ENCODE measurements at regions not wholly inside any gene's neighbourhood (a gene's known extent, or its start where the extent isn't known, plus 50 kb on each side); places are given as distances from the start of the nearest gene placed in this dataset.

DNA sequence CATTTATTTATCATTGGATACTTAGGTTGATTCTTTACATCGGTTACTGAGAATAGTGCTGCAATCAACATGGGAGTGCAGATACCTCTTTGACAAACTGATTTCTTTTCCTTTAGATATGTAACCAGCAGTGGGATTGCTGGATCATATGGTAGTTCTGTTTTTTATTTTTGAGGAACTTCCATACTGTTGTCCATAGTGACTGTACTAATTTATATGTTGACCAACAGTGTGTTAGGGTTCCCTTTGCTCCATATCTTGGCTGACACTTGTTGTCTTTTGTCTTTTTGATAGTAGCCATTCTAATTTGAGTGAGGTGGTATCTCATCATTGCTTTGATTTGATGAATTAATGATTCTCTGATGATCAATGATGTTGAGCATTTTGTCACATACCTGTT lies 137.3 kb upstream of the PITX1 start:
- no peak overlapping the region for H3K27ac ChIP-seq (ENCODE audit: extremely low read length, insufficient read depth, low read length)
- no peaks in the 10 kb centered on the region for H4K20me1 ChIP-seq (ENCODE audit: insufficient read depth, low read length)
- TF ChIP-seq ZFX (CRISPR knock-in tag; IDR thresholded peaks at IDR 0.05; ENCODE audit: low read depth): no peak
- no peak for TF ChIP-seq PHF21A (CRISPR knock-in tag; IDR thresholded peaks at IDR 0.05)
- no peak for TF ChIP-seq KDM2A (CRISPR knock-in tag; IDR thresholded peaks at IDR 0.05; ENCODE audit: borderline replicate concordance, low read depth)
- TF ChIP-seq MLLT10 (CRISPR knock-in tag; IDR thresholded peaks at IDR 0.05): no peak
- no peak for TF ChIP-seq FOXM1 (CRISPR knock-in tag; IDR thresholded peaks at IDR 0.05)
- TF ChIP-seq HOXD1 (CRISPR knock-in tag; IDR thresholded peaks at IDR 0.05): no peak
- CTCF ChIA-PET (ENCODE audit: low intra/inter-chr PET ratio, low total read pairs): no interaction called here
- H3K79me2 ChIP-seq (ENCODE audit: insufficient read depth, low read length): no peaks in the 10 kb centered on the region
- BruUV-seq (replicated peaks): no TSS peak
- H2AFZ ChIP-seq (ENCODE audit: low read length): no peak overlapping the region
- no peak overlapping the region for H3K4me3 ChIP-seq (replicated peaks in 1 of 3; ENCODE audit: insufficient read depth in 1 of 3, low read depth in 2 of 3, low read length in 3 of 3)
- WGBS (ENCODE audit: low lambda C conversion rate): 94% methylated on average over 1 of the region's 1 CpG
- no peaks in the 10 kb centered on the region for H3K36me3 ChIP-seq (replicated peaks in 1 of 2; ENCODE audit: control insufficient read depth in 1 of 2, insufficient read depth in 2 of 2, low read length in 2 of 2)
- DNase-seq (ENCODE audit: low spot score) (no peak), FAIRE-seq (no peak), ATAC-seq (no peak)
- H3K9ac ChIP-seq (ENCODE audit: insufficient read depth, low read depth, low read length): no peak overlapping the region
- intact Hi-C loops (cut with micrococcal nuclease; ENCODE audit: unreplicated experiment): no loop called here
- no peaks in the 10 kb centered on the region for H3K27me3 ChIP-seq (ENCODE audit: control insufficient read depth in 1 of 2, insufficient read depth in 2 of 2, low read length in 2 of 2)
- in situ Hi-C loops (cut with HindIII; ENCODE audit: extremely low pct_ligation_motif_present, low pct_unique_long_range_greater_than_20kb): no loop called here
- H3K9me3 ChIP-seq (ENCODE audit: low read length): no peaks in the 10 kb centered on the region
- H3K4me1 ChIP-seq (ENCODE audit: insufficient read depth, low read length): peaks cover 9% of the 10 kb centered on the region; the same call in 1 of the 2 replicates
- POLR2A ChIA-PET: no interaction called here
- H3K4me2 ChIP-seq (ENCODE audit: low read depth, low read length): no peak overlapping the region

DNA sequence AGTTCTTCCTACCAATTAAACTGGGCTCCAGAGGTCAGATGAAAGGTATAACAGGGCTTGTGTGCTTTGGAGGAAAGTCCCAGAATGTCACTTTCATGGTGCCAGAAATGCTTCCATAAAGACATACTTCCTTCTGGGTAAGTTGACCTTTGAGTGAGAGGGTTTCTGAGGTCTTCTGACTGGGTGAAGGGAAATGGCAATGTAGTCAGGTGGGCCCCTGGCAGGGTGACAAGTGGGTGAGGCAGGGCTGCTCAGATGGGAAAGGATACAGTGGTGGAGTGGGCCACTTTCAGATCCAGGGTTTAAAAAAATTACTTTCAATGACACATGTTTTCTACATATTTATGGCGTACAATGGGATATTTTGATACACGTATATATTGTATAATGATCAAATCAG lies 136.5 kb upstream of the PITX1 start:
- CTCF ChIA-PET (ENCODE audit: low intra/inter-chr PET ratio, low total read pairs): no interaction called here
- TF ChIP-seq, protein P1, sequence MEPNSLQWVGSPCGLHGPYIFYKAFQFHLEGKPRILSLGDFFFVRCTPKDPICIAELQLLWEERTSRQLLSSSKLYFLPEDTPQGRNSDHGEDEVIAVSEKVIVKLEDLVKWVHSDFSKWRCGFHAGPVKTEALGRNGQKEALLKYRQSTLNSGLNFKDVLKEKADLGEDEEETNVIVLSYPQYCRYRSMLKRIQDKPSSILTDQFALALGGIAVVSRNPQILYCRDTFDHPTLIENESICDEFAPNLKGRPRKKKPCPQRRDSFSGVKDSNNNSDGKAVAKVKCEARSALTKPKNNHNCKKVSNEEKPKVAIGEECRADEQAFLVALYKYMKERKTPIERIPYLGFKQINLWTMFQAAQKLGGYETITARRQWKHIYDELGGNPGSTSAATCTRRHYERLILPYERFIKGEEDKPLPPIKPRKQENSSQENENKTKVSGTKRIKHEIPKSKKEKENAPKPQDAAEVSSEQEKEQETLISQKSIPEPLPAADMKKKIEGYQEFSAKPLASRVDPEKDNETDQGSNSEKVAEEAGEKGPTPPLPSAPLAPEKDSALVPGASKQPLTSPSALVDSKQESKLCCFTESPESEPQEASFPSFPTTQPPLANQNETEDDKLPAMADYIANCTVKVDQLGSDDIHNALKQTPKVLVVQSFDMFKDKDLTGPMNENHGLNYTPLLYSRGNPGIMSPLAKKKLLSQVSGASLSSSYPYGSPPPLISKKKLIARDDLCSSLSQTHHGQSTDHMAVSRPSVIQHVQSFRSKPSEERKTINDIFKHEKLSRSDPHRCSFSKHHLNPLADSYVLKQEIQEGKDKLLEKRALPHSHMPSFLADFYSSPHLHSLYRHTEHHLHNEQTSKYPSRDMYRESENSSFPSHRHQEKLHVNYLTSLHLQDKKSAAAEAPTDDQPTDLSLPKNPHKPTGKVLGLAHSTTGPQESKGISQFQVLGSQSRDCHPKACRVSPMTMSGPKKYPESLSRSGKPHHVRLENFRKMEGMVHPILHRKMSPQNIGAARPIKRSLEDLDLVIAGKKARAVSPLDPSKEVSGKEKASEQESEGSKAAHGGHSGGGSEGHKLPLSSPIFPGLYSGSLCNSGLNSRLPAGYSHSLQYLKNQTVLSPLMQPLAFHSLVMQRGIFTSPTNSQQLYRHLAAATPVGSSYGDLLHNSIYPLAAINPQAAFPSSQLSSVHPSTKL (CRISPR knock-in tag; IDR thresholded peaks at IDR 0.05): no peak
- TF ChIP-seq ZNF12 (CRISPR knock-in tag; IDR thresholded peaks at IDR 0.05): no peak
- TF ChIP-seq, protein P2, sequence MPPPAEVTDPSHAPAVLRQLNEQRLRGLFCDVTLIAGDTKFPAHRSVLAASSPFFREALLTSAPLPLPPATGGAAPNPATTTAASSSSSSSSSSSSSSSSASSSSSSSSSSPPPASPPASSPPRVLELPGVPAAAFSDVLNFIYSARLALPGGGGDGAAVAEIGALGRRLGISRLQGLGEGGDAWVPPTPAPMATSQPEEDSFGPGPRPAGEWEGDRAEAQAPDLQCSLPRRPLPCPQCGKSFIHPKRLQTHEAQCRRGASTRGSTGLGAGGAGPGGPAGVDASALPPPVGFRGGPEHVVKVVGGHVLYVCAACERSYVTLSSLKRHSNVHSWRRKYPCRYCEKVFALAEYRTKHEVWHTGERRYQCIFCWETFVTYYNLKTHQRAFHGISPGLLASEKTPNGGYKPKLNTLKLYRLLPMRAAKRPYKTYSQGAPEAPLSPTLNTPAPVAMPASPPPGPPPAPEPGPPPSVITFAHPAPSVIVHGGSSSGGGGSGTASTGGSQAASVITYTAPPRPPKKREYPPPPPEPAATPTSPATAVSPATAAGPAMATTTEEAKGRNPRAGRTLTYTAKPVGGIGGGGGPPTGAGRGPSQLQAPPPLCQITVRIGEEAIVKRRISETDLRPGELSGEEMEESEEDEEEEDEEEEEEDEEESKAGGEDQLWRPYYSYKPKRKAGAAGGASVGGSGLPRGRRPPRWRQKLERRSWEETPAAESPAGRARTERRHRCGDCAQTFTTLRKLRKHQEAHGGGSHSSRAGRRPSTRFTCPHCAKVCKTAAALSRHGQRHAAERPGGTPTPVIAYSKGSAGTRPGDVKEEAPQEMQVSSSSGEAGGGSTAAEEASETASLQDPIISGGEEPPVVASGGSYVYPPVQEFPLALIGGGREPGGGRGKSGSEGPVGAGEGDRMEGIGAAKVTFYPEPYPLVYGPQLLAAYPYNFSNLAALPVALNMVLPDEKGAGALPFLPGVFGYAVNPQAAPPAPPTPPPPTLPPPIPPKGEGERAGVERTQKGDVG (CRISPR knock-in tag; IDR thresholded peaks at IDR 0.05; ENCODE audit: borderline replicate concordance): no peak
- no peak overlapping the region for H3K4me2 ChIP-seq (ENCODE audit: low read depth, low read length)
- intact Hi-C loops (cut with micrococcal nuclease; ENCODE audit: unreplicated experiment) (no loop called here), in situ Hi-C loops (cut with HindIII; ENCODE audit: extremely low pct_ligation_motif_present, low pct_unique_long_range_greater_than_20kb) (no loop called here)
- H3K79me2 ChIP-seq (ENCODE audit: insufficient read depth, low read length): no peaks in the 10 kb centered on the region
- ATAC-seq: no peak
- no peak overlapping the region for H3K4me3 ChIP-seq (replicated peaks in 1 of 3; ENCODE audit: insufficient read depth in 1 of 3, low read depth in 2 of 3, low read length in 3 of 3)
- 94% methylated on average over 2 of the region's 2 CpGs for WGBS (ENCODE audit: low lambda C conversion rate)
- H2AFZ ChIP-seq (ENCODE audit: low read length): no peak overlapping the region
- H3K27ac ChIP-seq (ENCODE audit: extremely low read length, insufficient read depth, low read length): no peak overlapping the region
- no peaks in the 10 kb centered on the region for H3K9me3 ChIP-seq (ENCODE audit: low read length)
- H3K27me3 ChIP-seq (ENCODE audit: control insufficient read depth in 1 of 2, insufficient read depth in 2 of 2, low read length in 2 of 2): no peaks in the 10 kb centered on the region
- POLR2A ChIA-PET: no interaction called here
- H3K36me3 ChIP-seq (replicated peaks in 1 of 2; ENCODE audit: control insufficient read depth in 1 of 2, insufficient read depth in 2 of 2, low read length in 2 of 2): no peaks in the 10 kb centered on the region
- H4K20me1 ChIP-seq (ENCODE audit: insufficient read depth, low read length): no peaks in the 10 kb centered on the region
- no peak for DNase-seq (ENCODE audit: low spot score)
- H3K9ac ChIP-seq (ENCODE audit: insufficient read depth, low read depth, low read length): no peak overlapping the region
- H3K4me1 ChIP-seq (ENCODE audit: insufficient read depth, low read length): peaks cover 9% of the 10 kb centered on the region; the same call in 1 of the 2 replicates
- no peak for FAIRE-seq
- no TSS peak for BruUV-seq (replicated peaks)

All from HepG2 (cell line).